Prostate gland (tissue), 2 donors: ENCODE measurements at regions not wholly inside any gene's neighbourhood (a gene's known extent, or its start where the extent isn't known, plus 50 kb on each side); places are given as distances from the start of the nearest gene placed in this dataset.

Experiments
- CTCF ChIP-seq, 4 experiments: fragments of 200-600 bp in 2 of 4; fragments of 450-650 bp in 2 of 4; sonication (generic) in 2 of 4; IDR thresholded peaks; 1 replicate in 3 of 4; 2 replicates in 1 of 4; pipeline ENCODE4 v1.5.1; 2016 to 2019; ENCODE audit warnings: antibody characterized with exemption in 4 of 4, mild to moderate bottlenecking in 2 of 4, moderate library complexity in 2 of 4
- POLR2A ChIP-seq: fragments of 450-650 bp; IDR thresholded peaks from one replicate; pipeline ENCODE4 v1.6.1; 2016; ENCODE audit warnings: antibody characterized with exemption, mild to moderate bottlenecking
- POLR2AphosphoS5 ChIP-seq: sonication (generic); formaldehyde crosslinking; IDR thresholded peaks from one replicate; pipeline ENCODE4 v1.6.1; 2017; ENCODE audit warnings: antibody characterized with exemption

GRCh38 chr3:106126846-106127235 is 258.0 kb upstream of the CBLB start:
- no peak for TF ChIP-seq CTCF (IDR thresholded peaks at IDR 0.05)
- TF ChIP-seq POLR2A = no peak
- TF ChIP-seq POLR2AphosphoS5 = no peak
